ENCODE measurements at regions not wholly inside any gene's neighbourhood (a gene's known extent, or its start where the extent isn't known, plus 50 kb on each side); places are given as distances from the start of the nearest gene placed in this dataset.

DNA sequence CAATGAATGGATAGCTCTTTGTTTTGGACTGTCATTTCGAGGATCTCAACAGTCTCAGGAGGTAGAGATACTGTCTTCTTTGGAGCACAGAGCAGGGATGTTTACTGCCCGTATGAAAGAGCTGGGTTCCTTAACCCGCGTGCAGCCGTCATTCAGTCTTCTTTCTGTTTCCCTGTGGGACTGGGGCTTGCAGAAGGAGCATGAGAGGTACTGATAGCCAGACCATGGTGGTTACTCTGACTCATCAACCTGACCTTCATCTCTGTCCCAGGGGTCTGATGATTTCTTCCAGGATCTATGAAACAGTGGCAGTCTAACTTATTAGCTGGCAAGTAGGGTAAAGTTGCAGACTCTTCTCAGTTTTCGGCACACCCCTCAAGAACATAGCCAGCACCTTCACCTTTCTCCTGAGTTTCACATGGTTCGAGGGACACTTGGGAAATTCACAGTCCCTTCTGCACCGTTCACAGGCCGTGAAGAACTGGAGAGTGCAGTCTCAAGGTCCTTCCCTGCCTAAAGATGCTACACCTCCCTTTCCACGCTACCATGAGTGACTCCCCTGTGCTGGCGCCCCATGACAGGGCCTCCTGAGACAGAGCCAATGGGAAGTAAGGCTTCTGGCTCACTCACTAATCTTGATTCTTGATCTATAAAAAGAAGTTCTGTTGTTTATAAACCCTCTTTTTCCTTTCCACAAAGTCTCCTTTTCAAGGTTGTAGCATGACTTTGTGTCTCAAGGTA lies 226.2 kb downstream of the MC4R start:
- Mint-ChIP-seq H3K9me3 (ENCODE audit: unreplicated experiment) (no peaks in the 10 kb centered on the region), H3K27ac (ENCODE audit: unreplicated experiment) (no peak overlapping the region), H3K4me3 (ENCODE audit: unreplicated experiment) (no peak overlapping the region), H3K36me3 (ENCODE audit: unreplicated experiment) (no peaks in the 10 kb centered on the region), H3K27me3 (ENCODE audit: unreplicated experiment) (peaks cover 22% of the 10 kb centered on the region), H3K4me1 (ENCODE audit: unreplicated experiment) (no peaks in the 10 kb centered on the region)
- DNase-seq (ENCODE audit: extremely low spot score, unreplicated experiment), result no peak
- no peak for TF ChIP-seq CTCF (IDR thresholded peaks at IDR 0.05)

- Mint-ChIP-seq H3K27ac (ENCODE audit: unreplicated experiment) (no peak overlapping the region), H3K36me3 (ENCODE audit: unreplicated experiment) (no peaks in the 10 kb centered on the region), H3K9me3 (ENCODE audit: unreplicated experiment) (no peaks in the 10 kb centered on the region), H3K4me1 (ENCODE audit: unreplicated experiment) (no peaks in the 10 kb centered on the region), H3K27me3 (ENCODE audit: unreplicated experiment) (peaks cover 22% of the 10 kb centered on the region), H3K4me3 (ENCODE audit: unreplicated experiment) (no peak overlapping the region)
- no peak for TF ChIP-seq CTCF (IDR thresholded peaks at IDR 0.05)
- DNase-seq (ENCODE audit: extremely low spot score, unreplicated experiment), result no peak
These were observed 226.8 kb downstream of the MC4R start for GRCh38 chr18:60145776-60146175.

DNA sequence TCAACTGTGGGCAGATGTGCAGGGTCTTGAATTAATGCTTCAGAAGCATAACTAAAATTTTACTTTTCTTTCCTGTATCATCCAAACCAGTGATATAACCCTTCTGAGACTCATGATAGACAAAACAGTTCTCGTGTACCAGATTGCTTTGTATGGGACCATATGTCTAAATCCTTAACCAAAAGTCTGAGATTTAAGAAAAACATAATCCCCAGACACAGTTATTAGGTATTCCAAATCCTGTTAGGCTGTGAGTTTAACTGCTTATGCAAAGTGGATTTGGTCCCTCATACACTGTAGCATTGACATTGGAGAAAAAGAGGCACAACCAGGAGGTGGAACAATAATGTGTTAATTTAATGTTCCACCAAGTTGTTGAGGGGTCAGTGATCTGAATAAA lies 235.0 kb downstream of the PMAIP1 start:
- no peak for DNase-seq (ENCODE audit: extremely low spot score, unreplicated experiment)
- no peak for TF ChIP-seq CTCF (IDR thresholded peaks at IDR 0.05)
- no peak overlapping the region for H3K27ac Mint-ChIP-seq (ENCODE audit: unreplicated experiment)
- H3K4me3 Mint-ChIP-seq (ENCODE audit: unreplicated experiment), result no peak overlapping the region
- no peaks in the 10 kb centered on the region for H3K4me1 Mint-ChIP-seq (ENCODE audit: unreplicated experiment)
- no peaks in the 10 kb centered on the region for H3K9me3 Mint-ChIP-seq (ENCODE audit: unreplicated experiment)
- H3K27me3 Mint-ChIP-seq (ENCODE audit: unreplicated experiment), result peaks cover 36% of the 10 kb centered on the region
- no peaks in the 10 kb centered on the region for H3K36me3 Mint-ChIP-seq (ENCODE audit: unreplicated experiment)

GRCh38 chr18:60130284-60130683 lies 230.5 kb downstream of the PMAIP1 start:
- no peak overlapping the region for H3K4me3 Mint-ChIP-seq (ENCODE audit: unreplicated experiment)
- no peak for TF ChIP-seq CTCF (IDR thresholded peaks at IDR 0.05)

GRCh38 chr18:60123031-60123430 lies 223.2 kb downstream of the PMAIP1 start:
- H3K4me3 Mint-ChIP-seq (ENCODE audit: unreplicated experiment), result no peak overlapping the region
- TF ChIP-seq CTCF (IDR thresholded peaks at IDR 0.05), result no peak
- DNase-seq (ENCODE audit: extremely low spot score, unreplicated experiment), result no peak
- H3K27me3 Mint-ChIP-seq (ENCODE audit: unreplicated experiment), result peaks cover 53% of the 10 kb centered on the region
- no peaks in the 10 kb centered on the region for H3K36me3 Mint-ChIP-seq (ENCODE audit: unreplicated experiment)
- no peaks in the 10 kb centered on the region for H3K4me1 Mint-ChIP-seq (ENCODE audit: unreplicated experiment)
- no peak overlapping the region for H3K27ac Mint-ChIP-seq (ENCODE audit: unreplicated experiment)
- no peaks in the 10 kb centered on the region for H3K9me3 Mint-ChIP-seq (ENCODE audit: unreplicated experiment)

More at GRCh38 chr18:60130284-60130683, 230.5 kb downstream of the PMAIP1 start:
- Mint-ChIP-seq H3K27me3 (ENCODE audit: unreplicated experiment) (peaks cover 40% of the 10 kb centered on the region), H3K4me1 (ENCODE audit: unreplicated experiment) (no peaks in the 10 kb centered on the region), H3K27ac (ENCODE audit: unreplicated experiment) (no peak overlapping the region), H3K9me3 (ENCODE audit: unreplicated experiment) (no peaks in the 10 kb centered on the region), H3K36me3 (ENCODE audit: unreplicated experiment) (no peaks in the 10 kb centered on the region)
- no peak for DNase-seq (ENCODE audit: extremely low spot score, unreplicated experiment)
